GM12874 (cell line): ENCODE measurements at regions not wholly inside any gene's neighbourhood (a gene's known extent, or its start where the extent isn't known, plus 50 kb on each side); places are given as distances from the start of the nearest gene placed in this dataset.

Source experiments
- CTCF ChIP-seq: IDR thresholded peaks from 2 replicates; pipeline ENCODE4 v1.5.1; 2011; ENCODE audit warnings: low read depth, mild to moderate bottlenecking, control low read depth, low read length, moderate library complexity; ENCODE audit not compliant: insufficient read depth

DNA sequence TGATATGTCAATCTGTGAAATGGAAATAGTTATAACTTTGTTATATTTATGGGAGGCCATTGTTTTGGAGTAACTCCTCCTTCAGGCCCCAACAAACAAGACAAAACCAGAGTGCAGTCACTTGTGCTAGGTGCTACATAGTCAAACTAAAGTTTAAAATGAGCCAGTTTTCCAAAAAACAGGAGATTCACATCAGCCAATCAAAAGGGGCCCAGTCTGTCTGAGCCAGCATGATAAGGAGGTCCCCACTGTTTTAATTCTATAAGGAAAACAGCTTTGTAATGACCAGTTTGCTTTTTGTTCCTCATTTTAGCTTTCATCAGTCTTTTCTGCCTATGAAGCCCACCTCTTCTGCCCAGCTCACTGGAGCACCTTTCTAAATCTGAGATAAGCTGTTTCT is 94.7 kb upstream of the SLC7A14 start:
- no peak for TF ChIP-seq CTCF

DNA sequence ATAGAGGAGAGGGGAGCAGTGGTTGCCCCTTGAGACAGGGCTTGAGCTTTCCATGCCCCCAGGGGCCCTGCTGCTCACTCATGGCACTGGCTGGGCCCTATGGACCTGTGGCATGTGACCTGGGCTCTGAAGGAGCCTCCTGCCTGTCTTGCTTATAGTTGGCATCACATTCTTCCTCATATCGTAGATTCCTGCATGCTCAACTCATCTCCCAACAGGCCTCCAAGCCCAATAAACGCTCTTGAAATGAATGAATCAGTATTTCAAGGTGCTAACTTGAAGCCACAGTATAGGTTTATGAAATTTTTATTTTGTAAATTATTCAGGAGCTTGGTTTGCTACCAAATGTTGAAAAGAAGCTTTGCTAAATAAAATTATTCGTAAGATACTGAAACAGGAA is 93.3 kb upstream of the SLC7A14 start:
- no peak for TF ChIP-seq CTCF

GRCh38 chr3:170670504-170670903 is 84.6 kb upstream of the SLC7A14 start:
- TF ChIP-seq CTCF = no peak

- TF ChIP-seq CTCF = no peak
Measured at GRCh38 chr3:170660139-170660538, 74.3 kb upstream of the SLC7A14 start.

DNA sequence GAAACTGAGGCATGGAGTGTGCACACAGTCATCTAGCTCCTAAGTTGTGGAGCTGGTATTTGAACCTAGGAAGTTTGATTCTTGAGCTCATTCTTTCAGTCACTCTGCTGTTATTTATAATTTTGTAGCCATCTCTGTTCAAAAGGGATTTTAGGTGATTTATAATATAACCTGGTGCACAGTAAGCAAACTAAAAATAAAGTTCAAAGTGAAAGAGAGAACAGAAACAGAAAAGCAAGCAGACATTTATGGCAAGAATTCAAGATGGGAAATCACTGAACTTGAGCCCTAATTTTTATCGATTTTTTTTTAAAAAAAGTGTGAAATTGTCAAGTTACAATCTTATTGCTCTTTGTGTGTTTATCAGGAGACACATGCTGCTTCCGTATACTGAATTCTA is 71.4 kb upstream of the SLC7A14 start:
- no peak for TF ChIP-seq CTCF

GRCh38 chr3:170656284-170656683 is 70.4 kb upstream of the SLC7A14 start:
- TF ChIP-seq CTCF = no peak

DNA sequence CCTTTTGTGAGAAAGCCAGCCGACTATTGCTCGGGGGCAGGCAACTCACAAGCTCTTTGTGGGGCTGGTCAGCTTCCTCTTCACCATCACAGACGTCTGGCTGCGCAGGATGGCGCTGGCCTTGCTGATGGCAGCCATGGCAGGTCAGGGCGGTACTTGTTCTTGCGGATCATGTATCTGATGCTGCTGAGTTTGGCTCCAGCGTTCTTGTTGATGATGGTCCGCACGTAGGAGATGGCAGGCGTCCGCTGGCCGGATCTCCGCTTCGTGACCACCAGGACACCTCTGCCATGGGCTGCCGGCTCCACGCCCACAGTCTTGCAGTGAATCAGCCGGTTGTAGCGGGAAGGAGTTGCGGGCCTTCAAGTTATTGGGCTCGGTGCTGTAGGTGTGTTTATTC is 67.9 kb upstream of the SLC7A14 start:
- no peak for TF ChIP-seq CTCF

DNA sequence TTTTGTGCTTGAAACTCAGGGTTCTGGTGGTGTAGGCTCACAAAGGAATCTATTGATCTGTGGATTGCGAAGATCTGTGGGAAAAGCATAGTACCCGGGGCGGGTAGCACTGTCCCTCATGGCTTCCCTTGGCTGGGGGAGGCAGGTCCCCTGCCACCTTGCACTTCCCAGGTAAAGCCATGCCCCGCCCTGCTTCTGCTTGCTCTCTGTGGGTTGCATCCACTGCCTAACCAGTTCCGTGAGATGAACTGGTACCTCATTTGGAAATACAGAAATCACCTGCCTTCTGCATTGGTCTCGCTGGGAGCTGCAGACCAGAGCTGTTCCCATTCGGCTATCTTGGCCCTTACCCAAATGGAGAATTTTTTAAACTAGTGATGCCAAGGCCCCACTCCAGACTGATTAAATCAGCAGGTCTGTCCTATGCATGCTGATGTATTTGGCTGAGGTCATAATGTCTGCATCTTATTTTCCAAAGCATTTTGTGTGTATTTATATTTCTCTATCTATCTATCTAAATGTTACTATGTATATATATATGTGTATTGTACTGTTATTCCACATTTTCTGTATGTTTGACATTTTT is 65.5 kb upstream of the SLC7A14 start:
- TF ChIP-seq CTCF = no peak
